Sigmoid colon (tissue), 6 donors: ENCODE measurements at regions not wholly inside any gene's neighbourhood (a gene's known extent, or its start where the extent isn't known, plus 50 kb on each side); places are given as distances from the start of the nearest gene placed in this dataset.

ENCODE experiments used
- DNase-seq: peaks from one replicate; pipeline ENCODE4 v3.0.0-alpha.2; 2019
- H3K27ac ChIP-seq, 4 donors: fragments of 200-600 bp; sonication (generic); one replicate each; pipeline ENCODE4 v1.5.1; 2016 to 2019; ENCODE audit warnings: mild to moderate bottlenecking in 1 of 4
- H3K27me3 ChIP-seq, 3 donors: fragments of 200-600 bp; sonication (generic); one replicate each; pipeline ENCODE4 v1.5.1; 2019; ENCODE audit warnings: mild to moderate bottlenecking in 1 of 3
- H3K36me3 ChIP-seq, 4 donors: fragments of 200-600 bp; sonication (generic); one replicate each; pipeline ENCODE4 v1.5.1; 2016 to 2019
- H3K4me1 ChIP-seq, 4 donors: fragments of 200-600 bp; sonication (generic); one replicate each; pipeline ENCODE4 v1.5.1; 2017 to 2019
- H3K4me3 ChIP-seq, 4 donors: fragments of 200-600 bp; sonication (generic); one replicate each; pipeline ENCODE4 v1.5.1; 2017 to 2019; ENCODE audit warnings: mild to moderate bottlenecking in 2 of 4, moderate library complexity in 1 of 4
- H3K9me3 ChIP-seq, 4 donors: fragments of 200-600 bp in 3 of 4; sonication (generic) in 3 of 4; one replicate each; pipeline versions ENCODE4 v1.5.1 to v1.6.1; 2013 to 2019
- EP300 ChIP-seq, 4 donors: sonication (generic); formaldehyde crosslinking; IDR thresholded peaks; one replicate each; pipeline ENCODE4 v1.6.1; 2017; ENCODE audit warnings: antibody characterized with exemption in 4 of 4
- POLR2A ChIP-seq, 2 donors: fragments of 450-650 bp; IDR thresholded peaks; one replicate each; pipeline ENCODE4 v1.6.1; 2016; ENCODE audit warnings: antibody characterized with exemption in 2 of 2, mild to moderate bottlenecking in 2 of 2, moderate library complexity in 2 of 2
- POLR2AphosphoS5 ChIP-seq, 4 donors: sonication (generic); formaldehyde crosslinking; IDR thresholded peaks; one replicate each; pipeline ENCODE4 v1.6.1; 2017; ENCODE audit warnings: antibody characterized with exemption in 4 of 4
- WGBS, 2 donors: extraction: QIAGEN DNeasy Blood & Tissue Kit; methylation state at CpG; one replicate each; pipeline ENCODE4 v1.1.7; 2013; 5-methylcytosine and 5-hydroxymethylcytosine counted together
- intact Hi-C: fragments of 100-400 bp; cut with DNase I; formaldehyde crosslinking; loops from one replicate; pipeline ENCODE4 v1.15.1; 2023
- TF ChIP-seq, protein P1 (sequence below), 4 experiments: fragments of 450-650 bp in 3 of 4; fragments of 200-600 bp in 1 of 4; IDR thresholded peaks; one replicate each; pipeline ENCODE4 v1.5.1; 2016 to 2019; ENCODE audit warnings: antibody characterized with exemption in 4 of 4, mild to moderate bottlenecking in 3 of 4, moderate library complexity in 2 of 4
- donor health status: healthy with polysubstance abuse.
- donor health status: healthy.

DNA sequence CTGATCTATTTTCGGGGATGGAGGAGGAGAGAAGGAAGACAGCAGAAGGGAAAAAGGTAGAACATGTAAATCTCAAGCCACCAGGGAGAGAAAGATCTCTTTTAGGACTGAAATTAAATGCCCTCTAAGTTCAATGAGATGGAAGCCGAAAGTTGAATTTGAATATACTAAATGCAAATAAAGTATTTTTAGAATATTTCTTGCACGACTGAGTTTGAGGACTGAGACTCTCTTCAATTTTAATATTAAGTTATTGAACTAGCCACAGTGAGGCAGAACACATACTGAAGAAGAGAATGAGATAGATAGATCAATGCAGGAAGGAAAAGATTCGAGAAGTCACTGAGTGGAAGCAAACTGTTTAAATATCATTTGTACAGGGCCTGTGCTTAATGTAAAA is 399.9 kb upstream of the CBLB start:
- WGBS, 2 donors, result 70 to 88% methylated on average over 4 of the region's 4 CpGs
- intact Hi-C loops, result no loop called here
- no peak for DNase-seq

DNA sequence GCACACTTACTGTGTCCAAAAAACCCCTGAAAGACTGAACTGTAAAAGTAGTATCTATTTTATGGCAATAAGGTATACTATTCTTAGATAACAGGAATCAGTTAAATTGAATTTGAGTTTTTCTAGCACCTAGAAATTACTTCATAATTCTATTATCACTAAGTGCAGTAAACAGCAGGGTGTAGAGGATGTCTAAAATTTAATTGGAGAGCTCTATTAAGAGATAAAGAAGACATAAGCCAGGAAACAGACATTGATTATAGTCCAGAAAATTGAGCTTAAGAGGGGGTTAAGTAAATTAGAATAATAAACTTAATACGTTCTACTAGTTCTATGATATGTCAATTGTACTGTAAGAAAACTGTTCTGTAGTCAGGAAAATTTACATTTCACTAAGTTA is 403.5 kb upstream of the CBLB start:
- peaks cover 0 to 8% (median 0%) of the 10 kb centered on the region in 4 donors for H3K4me1 ChIP-seq
- no peak for TF ChIP-seq POLR2AphosphoS5 (IDR thresholded peaks at IDR 0.05)
- TF ChIP-seq EP300 (IDR thresholded peaks at IDR 0.05), result no peak
- TF ChIP-seq, protein P1, sequence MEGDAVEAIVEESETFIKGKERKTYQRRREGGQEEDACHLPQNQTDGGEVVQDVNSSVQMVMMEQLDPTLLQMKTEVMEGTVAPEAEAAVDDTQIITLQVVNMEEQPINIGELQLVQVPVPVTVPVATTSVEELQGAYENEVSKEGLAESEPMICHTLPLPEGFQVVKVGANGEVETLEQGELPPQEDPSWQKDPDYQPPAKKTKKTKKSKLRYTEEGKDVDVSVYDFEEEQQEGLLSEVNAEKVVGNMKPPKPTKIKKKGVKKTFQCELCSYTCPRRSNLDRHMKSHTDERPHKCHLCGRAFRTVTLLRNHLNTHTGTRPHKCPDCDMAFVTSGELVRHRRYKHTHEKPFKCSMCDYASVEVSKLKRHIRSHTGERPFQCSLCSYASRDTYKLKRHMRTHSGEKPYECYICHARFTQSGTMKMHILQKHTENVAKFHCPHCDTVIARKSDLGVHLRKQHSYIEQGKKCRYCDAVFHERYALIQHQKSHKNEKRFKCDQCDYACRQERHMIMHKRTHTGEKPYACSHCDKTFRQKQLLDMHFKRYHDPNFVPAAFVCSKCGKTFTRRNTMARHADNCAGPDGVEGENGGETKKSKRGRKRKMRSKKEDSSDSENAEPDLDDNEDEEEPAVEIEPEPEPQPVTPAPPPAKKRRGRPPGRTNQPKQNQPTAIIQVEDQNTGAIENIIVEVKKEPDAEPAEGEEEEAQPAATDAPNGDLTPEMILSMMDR (IDR thresholded peaks at IDR 0.05), result no peak
- no peak for TF ChIP-seq POLR2A (IDR thresholded peaks at IDR 0.05)
- no peaks in the 10 kb centered on the region for H3K9me3 ChIP-seq
- H3K27ac ChIP-seq, result no peak overlapping the region
- DNase-seq, result no peak
- no peaks in the 10 kb centered on the region for H3K27me3 ChIP-seq
- 90 to 92% methylated on average over 1 of the region's 1 CpG for WGBS, 2 donors
- intact Hi-C loops, result no loop called here
- H3K4me3 ChIP-seq, result no peak overlapping the region
- H3K36me3 ChIP-seq, result no peaks in the 10 kb centered on the region

More for the DNA sequence above, 399.9 kb upstream of the CBLB start:
- H3K27ac ChIP-seq, result no peak overlapping the region
- no peaks in the 10 kb centered on the region for H3K4me1 ChIP-seq
- H3K9me3 ChIP-seq, result no peaks in the 10 kb centered on the region
- TF ChIP-seq EP300 (IDR thresholded peaks at IDR 0.05) (no peak), POLR2A (IDR thresholded peaks at IDR 0.05) (no peak), POLR2AphosphoS5 (IDR thresholded peaks at IDR 0.05) (no peak)
- H3K4me3 ChIP-seq, result no peak overlapping the region
- no peaks in the 10 kb centered on the region for H3K27me3 ChIP-seq
- no peaks in the 10 kb centered on the region for H3K36me3 ChIP-seq

DNA sequence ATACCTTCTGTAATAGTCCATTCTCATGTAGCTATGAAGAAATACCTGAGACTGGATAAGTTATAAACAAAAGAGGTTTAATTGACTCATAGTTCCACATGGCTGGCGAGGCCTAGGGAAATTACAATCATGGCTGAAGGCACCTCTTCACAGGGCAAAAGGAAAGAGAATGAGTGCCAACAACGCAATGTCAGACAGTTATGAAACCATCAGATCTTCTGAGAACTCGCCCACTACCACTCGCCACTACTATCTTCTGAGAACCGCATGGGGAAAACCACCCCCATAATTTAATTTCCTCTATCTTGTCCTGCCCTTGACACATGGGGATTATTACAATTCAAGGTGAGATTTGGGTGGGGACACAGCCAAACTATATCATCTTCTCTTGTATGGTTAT is 406.8 kb upstream of the CBLB start:
- H3K36me3 ChIP-seq, result no peaks in the 10 kb centered on the region
- no peaks in the 10 kb centered on the region for H3K9me3 ChIP-seq
- H3K4me3 ChIP-seq, result no peak overlapping the region
- H3K27me3 ChIP-seq, result no peaks in the 10 kb centered on the region
- whole genome bisulfite sequencing, 2 donors, result 56 to 57% methylated on average over 5 of the region's 5 CpGs
- H3K4me1 ChIP-seq, result peaks cover 0 to 8% (median 0%) of the 10 kb centered on the region in 4 donors
- TF ChIP-seq, protein P1 (IDR thresholded peaks at IDR 0.05), result no peak
- TF ChIP-seq POLR2AphosphoS5 (IDR thresholded peaks at IDR 0.05) (no peak), POLR2A (IDR thresholded peaks at IDR 0.05) (no peak), EP300 (IDR thresholded peaks at IDR 0.05) (no peak)
- intact Hi-C loops, result no loop called here
- no peak overlapping the region for H3K27ac ChIP-seq
- DNase-seq, result no peak

DNA sequence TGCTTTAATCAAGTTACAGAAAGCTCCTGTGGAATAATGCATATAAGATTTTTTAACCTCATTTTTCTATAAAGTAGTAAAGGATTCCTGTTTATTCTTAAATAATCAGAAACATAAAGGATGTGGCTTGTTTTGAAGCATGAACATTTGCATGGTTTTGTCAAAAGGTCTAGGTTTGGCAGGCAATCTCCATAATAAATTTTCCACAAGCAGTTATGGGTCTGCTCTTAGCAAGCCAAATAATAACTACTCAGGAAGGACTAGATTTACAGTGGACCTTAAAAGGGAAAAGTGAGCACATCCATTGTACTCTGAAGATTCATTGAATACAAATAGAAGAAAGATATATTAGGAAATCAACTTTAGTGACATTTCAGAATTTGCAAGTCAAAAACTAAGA is 407.3 kb upstream of the CBLB start:
- Histone ChIP-seq H3K36me3 (no peaks in the 10 kb centered on the region), H3K4me3 (no peak overlapping the region), H3K27me3 (no peaks in the 10 kb centered on the region), H3K27ac (no peak overlapping the region), H3K9me3 (no peaks in the 10 kb centered on the region), H3K4me1 (peaks cover 0 to 8% (median 0%) of the 10 kb centered on the region in 4 donors)
- intact Hi-C loops, result no loop called here
- DNase-seq, result no peak
- TF ChIP-seq POLR2AphosphoS5 (IDR thresholded peaks at IDR 0.05) (no peak), POLR2A (IDR thresholded peaks at IDR 0.05) (no peak), EP300 (IDR thresholded peaks at IDR 0.05) (no peak)
- TF ChIP-seq, protein P1 (IDR thresholded peaks at IDR 0.05), result no peak

DNA sequence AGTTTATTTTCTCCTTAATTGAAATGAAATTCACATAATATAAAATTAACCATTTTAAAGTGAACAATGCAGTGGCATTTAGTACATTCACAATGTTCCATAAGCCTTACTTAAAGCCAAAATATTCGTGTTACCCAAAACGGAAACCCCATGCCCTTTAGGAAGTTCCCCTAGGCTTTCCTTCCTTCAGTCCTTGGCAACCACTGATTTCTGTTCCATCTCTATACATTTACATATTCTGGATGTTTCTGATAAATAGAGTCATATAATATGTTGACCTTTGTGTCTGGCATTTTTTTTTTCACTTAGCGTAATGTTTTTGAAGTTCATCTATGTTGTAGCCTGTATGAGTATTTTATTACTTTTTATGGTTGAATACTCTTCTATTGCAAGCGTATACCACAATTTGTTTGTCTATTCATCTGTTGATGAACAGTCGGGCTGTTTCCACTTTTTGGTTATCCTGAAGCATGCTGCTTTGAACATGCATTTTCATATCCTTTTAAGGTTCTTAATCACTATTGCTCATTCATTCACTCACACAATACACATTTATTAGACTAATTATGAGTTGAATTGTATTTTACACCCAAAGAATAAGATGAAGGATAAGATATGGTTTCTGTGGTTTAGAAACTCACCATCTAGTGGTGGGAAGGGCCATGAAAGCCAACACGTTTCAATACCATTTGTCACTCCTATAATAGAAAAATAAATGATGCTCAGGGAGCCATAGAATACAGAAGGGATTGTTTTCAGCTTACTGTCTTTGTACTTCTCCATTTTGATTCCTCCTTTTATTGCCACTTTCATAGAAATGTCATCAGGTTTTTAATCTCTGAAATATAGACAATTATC is 408.2 kb upstream of the CBLB start:
- intact Hi-C loops, result no loop called here
- Histone ChIP-seq H3K27ac (no peak overlapping the region), H3K4me3 (no peak overlapping the region), H3K27me3 (no peaks in the 10 kb centered on the region), H3K9me3 (no peaks in the 10 kb centered on the region), H3K4me1 (peaks cover 0 to 8% (median 0%) of the 10 kb centered on the region in 4 donors), H3K36me3 (no peaks in the 10 kb centered on the region)
- DNase-seq, result no peak
- 75 to 76% methylated on average over 6 of the region's 6 CpGs for WGBS, 2 donors
- TF ChIP-seq, protein P1 (IDR thresholded peaks at IDR 0.05), result no peak
- TF ChIP-seq EP300 (IDR thresholded peaks at IDR 0.05) (no peak), POLR2AphosphoS5 (IDR thresholded peaks at IDR 0.05) (no peak)
